ENCODE measurements at regions not wholly inside any gene's neighbourhood (a gene's known extent, or its start where the extent isn't known, plus 50 kb on each side); places are given as distances from the start of the nearest gene placed in this dataset.
"Not testable (repeated sequence)": the region's sequence is repeated elsewhere in the genome, so short reads cannot be mapped to it uniquely, and the experiment has no call there.

- DNase-seq = not testable (repeated sequence)
These were observed 61.7 kb downstream of the DMRTA1 start for GRCh38 chr9:22508354-22508753.

- DNase-seq = no peak
These were observed 62.2 kb downstream of the DMRTA1 start for GRCh38 chr9:22508790-22509189.

- DNase-seq = peak; percentile 86
These were observed 65.9 kb downstream of the DMRTA1 start for GRCh38 chr9:22512495-22512894.

DNA sequence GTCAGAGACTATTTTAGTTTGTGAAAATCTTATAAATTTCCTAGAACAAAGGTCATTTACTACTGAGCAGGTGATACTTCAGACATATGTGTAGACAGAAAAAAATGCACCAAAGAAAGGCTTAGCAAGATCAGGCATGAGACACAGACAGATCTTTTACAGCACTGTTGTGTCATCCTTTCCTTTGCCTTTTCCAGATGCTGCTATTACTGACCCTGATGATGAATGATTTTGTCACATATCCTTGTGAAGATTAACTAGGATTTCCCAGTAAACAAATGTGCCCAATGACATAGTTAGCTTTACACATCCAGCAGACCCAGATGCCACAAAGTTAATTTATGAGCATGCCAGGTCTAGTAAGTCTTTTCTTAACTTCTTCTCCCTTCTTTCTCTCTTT is 68.2 kb downstream of the DMRTA1 start:
- no peak for DNase-seq

GRCh38 chr9:22522206-22522740 is 75.6 kb downstream of the DMRTA1 start:
- DNase-seq = no peak

DNA sequence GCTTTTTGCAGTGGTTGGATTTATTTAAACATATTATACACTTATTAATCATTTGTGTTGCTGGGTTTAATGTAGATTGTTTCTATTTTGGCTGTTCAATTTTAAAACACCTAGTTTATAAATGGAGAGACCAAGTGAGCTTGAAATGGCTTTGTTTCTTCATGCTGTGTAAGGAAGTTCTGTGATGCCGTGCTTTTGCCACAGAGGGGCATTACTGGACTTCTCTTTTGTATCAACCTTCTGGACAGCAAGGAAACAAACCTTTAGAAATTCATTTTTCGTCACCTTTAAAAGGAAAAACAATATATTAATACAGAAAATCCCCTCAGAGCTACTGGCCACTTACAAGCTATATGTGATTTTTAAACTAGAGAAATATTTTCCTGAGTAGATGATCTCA is 81.9 kb downstream of the DMRTA1 start:
- peak; percentile 35 for DNase-seq

DNA sequence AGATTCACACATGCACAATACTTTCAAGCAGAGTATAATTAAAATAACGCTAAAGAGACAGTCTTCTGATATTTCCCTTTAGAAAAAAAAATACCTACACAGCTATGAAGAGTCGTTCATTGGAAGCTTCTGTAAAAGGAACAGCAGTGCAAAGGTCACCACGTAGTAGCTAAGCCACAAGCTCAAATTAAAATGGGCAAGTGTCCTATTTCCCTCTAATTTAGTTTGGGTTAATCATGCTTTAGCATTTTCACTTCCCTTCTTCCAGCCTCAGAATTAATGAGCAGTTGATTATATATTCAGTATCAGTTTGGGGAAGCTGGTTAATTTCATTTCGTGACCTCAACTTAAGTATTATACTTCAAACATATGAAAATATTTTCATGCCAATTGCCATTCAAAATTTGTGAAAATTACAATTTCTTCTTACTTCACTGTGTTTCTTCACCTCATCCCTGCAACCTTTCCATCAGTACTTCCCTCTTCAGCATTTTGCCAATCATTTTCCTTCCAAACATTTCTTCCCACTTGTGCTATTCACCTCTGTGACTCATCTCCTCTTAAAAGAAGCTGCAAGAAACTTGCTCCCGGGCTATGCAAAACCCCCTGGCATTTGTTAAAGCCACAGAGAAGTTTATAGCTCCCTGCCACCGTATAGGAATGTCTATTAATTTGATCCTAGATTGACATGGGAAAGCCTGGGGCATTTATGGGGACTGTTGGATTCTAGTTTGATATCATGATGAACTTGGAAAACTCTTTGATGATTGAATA is 83.0 kb downstream of the DMRTA1 start:
- DNase-seq = peak; percentile 67

DNA sequence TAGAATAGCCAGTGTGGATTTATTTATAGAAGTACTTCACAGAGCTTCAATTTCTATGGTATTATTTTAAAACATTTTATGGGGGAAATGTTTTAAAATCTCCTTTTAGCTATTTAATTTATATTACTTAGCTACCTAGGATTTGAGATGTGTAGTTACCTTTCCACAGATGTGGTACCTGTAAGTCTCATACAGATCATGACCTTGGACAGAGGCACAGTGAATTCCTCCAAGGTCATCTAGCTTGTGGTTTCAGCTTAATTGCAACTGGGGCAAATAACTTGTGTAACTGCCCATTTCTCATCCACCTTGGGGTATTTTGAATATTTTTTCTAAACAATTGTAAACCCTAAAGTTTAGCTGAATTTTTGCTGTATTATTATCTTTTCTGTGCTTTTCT is 89.2 kb downstream of the DMRTA1 start:
- DNase-seq = no peak

DNA sequence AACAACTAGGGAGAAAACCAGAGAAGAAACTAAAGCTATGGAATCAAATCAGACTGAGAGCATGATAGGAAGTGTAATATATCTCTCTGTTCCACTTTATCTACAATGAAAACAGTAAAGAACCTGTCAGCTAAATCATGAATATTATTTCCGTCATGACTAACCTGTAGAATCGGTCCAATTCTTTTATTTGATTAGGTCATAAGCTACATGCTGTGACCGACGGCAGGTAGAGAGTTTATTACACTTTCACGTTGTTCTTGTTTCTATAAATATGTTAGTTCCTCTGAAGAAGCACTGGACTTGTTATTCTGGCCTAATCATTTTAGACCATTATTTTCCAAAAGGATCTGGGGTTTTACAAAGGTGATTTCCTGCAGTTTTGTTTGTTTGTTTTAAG is 91.1 kb downstream of the DMRTA1 start:
- DNase-seq = no peak

GRCh38 chr9:22548625-22549024 is 102.0 kb downstream of the DMRTA1 start:
- no peak for DNase-seq

DNA sequence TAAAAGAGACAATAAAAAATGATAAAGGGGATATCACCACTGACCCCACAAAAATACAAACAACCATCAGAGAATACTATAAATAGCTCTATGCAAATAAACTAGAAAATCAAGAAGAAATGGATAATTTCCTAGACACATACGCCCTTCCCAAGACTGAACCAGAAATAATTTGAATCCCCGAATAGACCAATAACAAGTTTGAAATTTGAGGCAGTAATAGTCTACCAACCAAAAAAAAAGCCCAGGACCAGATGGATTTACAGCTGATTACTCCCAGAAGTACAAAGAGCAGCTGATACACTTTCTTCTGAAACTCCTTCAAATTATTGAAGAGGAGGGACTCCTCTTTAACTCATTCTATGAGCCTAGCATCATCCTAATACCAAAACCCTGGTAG is 128.1 kb downstream of the DMRTA1 start:
- no peak for DNase-seq

GRCh38 chr9:22580788-22581187 is 134.2 kb downstream of the DMRTA1 start:
- no peak for DNase-seq

GRCh38 chr9:22582221-22582620 is 135.6 kb downstream of the DMRTA1 start:
- no peak for DNase-seq

DNA sequence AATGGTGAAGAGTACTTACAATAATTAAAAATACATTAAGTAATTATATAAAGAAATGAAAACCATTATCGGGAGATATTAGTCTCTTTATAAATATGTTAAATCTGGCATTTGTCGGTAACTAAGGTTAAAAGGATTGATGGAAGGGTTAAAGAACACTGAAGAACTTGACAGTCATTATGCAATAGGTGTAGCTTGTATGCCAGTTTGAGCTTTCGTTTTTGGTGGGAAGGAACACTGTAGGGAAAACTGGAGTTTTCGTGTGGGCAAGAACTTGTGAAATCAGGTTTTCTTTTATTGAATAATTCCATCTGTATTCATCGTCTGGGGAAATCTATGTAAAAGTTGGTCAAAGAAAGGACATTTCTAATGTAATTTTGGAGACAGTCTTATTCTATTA is 142.3 kb downstream of the DMRTA1 start:
- DNase-seq = no peak

DNA sequence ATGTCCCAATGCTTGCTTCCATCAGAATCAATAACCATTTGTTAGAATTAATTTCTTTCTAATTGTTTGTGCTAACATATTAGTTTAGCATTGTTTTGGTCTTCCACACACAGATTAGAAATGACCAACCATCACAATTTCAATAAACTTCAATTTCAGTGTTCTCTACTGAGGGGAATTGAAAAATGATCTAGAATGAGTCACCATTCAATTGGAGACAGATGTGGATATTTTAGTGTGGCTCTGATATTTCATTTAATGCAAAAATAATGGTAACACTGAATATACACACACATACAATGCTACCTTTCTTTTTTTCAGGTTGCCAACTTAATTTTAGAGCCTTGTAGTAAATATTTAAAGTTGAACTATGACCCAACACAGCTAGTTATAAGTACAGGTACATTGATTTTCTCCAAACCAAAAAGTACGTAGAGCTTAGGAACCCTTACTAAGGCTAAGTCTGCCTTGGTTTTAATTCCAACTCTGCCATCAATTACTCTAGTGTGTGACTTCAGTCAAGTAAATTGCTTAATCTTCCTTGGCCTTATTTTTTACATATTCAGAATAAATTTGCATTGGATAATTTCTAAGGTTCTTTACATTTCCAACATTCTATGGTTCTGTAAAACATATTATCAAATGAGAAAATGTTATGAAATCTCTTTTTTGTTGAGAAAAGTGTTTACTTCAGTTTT is 143.9 kb downstream of the DMRTA1 start:
- no peak for DNase-seq

- no peak for DNase-seq
These were observed 149.2 kb downstream of the DMRTA1 start for GRCh38 chr9:22595805-22596204.

DNA sequence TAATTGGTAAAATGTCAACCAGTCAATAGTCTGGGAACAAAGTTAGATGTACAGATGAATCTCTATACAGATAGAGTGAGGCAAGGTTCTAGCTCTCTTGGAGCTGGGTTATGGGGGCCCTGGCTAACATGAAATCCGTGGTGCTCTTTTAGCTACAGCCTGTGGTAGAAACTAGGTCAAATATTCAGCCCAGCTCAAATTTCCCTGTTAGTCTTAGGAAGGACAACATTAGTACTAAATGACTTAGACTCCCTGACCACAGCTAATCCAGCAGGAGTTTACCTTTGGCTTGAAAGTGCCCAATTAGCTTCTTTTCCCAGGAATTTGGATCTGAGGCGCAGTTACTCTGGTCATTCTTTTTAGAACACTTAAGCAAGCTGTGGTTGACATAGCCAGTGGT is 170.5 kb downstream of the DMRTA1 start:
- no peak for DNase-seq

DNA sequence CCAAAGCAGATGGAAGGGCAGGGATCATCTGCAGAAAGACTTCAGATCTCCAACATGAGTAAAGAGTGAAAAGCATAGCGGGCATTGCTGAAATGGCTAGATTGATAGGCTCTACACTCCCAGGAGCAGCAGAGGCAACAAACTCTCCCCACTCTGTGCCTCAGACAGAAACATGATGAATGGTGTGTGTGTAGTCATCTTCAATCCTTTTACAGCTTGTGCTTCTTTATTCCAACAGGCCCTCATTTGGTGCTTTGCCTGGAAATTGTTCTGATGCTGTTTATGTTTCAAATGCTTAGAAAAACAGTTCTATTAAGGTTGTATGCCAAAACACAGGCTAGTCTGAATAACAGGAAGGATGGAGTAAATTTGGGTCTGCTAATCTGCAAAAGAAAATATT is 176.2 kb downstream of the DMRTA1 start:
- DNase-seq = no peak

GRCh38 chr9:22623236-22623635 is 176.6 kb downstream of the DMRTA1 start:
- no peak for DNase-seq

DNA sequence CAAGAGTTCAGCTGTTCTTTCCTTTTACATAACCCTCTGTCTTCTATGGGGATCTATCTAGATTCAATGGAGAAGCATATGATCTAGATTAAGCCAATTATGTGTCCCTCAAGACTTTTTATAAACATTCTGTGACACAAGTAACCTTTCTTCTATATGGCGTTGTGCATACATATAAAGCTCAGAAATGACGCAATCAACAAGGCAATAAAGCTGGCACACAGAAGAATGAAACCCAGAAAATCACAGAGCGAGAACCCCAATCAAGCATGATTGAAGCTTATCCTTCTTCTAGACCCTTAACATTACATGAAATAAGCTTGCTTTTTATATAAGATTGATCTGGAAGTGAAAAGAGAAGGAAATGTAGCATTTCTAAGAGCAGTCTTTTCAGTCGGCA is 178.9 kb downstream of the DMRTA1 start:
- DNase-seq = no peak

GRCh38 chr9:22643541-22643940 is 196.9 kb downstream of the DMRTA1 start:
- no peak for DNase-seq

DNA sequence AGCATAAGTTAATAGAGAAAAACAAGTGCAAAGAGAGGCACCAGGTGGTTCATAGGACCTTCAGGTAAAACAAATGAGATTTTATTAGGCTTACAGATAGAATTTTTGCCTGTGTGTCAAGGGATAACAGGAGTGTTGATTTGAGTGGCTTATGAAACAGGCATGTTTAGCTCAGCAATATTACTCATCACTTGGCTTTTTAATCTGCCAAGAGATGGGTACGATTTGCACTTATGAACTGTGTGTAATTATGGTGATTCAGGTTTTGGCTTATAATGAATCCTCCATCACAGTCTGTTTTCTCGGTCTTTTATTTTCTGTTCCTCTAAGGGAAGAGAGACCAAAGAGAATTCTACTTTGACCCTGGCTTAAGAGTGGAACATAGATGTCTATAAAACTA is 199.3 kb downstream of the DMRTA1 start:
- DNase-seq = no peak

DNA sequence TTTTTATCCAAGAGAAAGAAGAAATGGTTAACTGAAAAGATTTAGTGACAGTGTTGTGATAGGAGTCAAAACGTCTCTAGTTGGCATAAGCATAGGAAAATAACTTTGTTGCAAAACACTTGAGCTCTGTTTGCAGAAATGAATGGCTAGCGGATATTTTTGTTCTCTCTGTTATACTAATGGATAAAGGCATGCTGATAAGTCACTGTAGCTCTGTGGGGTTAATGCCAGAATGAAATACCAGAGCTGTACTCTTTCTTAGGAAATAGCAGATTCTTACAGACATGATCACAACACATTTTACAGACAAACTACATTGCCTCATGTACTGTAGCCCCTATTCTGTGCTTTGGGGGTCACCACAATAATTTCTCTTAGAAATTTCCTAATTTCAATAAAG is 202.8 kb downstream of the DMRTA1 start:
- DNase-seq = no peak

GRCh38 chr9:22650145-22650544 is 203.5 kb downstream of the DMRTA1 start:
- DNase-seq = no peak

All from MV-4-11 (cell line).